ENCODE measurements at regions not wholly inside any gene's neighbourhood (a gene's known extent, or its start where the extent isn't known, plus 50 kb on each side); places are given as distances from the start of the nearest gene placed in this dataset.
A peak's percentile ranks its signal among the peaks of the same experiment; 100 is the strongest.

- no peak for DNase-seq (ENCODE audit: low spot score)
Observed at GRCh38 chr6:145022199-145022796, 713.0 kb downstream of the EPM2A start.

- no peak for DNase-seq (ENCODE audit: low spot score)
Observed at GRCh38 chr6:145023116-145023726, 712.1 kb downstream of the EPM2A start.

GRCh38 chr6:145025488-145025887, 709.8 kb downstream of the EPM2A start:
- no peak for DNase-seq (ENCODE audit: low spot score)

GRCh38 chr6:145026267-145026679, 709.0 kb downstream of the EPM2A start:
- DNase-seq (ENCODE audit: low spot score), result no peak

GRCh38 chr6:145028144-145028818, 707.0 kb downstream of the EPM2A start:
- DNase-seq (ENCODE audit: low spot score), result peak; percentile 42

GRCh38 chr6:145031001-145031400, 704.3 kb downstream of the EPM2A start:
- no peak for DNase-seq (ENCODE audit: low spot score)

GRCh38 chr6:145031962-145032361, 703.4 kb downstream of the EPM2A start:
- DNase-seq (ENCODE audit: low spot score), result no peak

- DNase-seq (ENCODE audit: low spot score), result no peak
Observed at GRCh38 chr6:145032562-145033145, 702.7 kb downstream of the EPM2A start.

- no peak for DNase-seq (ENCODE audit: low spot score)
Observed at GRCh38 chr6:145034664-145035063, 700.7 kb downstream of the EPM2A start.

DNA sequence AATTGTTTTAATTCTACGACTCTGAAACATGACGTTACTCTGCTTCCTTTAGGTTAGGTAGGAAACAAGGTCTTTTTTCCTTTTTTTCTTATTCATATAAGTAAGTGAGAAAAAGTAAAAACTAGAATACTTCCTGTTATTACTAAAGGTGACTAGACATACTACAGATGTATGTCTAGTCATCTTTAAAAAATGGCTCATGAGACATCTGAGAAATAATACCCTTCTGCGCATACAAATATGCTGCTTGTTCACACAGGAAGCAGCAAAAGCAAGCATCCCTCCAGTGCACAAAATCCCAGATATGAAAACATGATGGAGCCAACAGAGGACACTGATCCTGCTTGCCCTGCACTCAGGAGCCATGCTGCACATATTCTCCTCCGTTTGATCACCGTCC, 699.1 kb downstream of the EPM2A start:
- no peak for DNase-seq (ENCODE audit: low spot score)

GRCh38 chr6:145036848-145037567, 698.3 kb downstream of the EPM2A start:
- no peak for DNase-seq (ENCODE audit: low spot score)

DNA sequence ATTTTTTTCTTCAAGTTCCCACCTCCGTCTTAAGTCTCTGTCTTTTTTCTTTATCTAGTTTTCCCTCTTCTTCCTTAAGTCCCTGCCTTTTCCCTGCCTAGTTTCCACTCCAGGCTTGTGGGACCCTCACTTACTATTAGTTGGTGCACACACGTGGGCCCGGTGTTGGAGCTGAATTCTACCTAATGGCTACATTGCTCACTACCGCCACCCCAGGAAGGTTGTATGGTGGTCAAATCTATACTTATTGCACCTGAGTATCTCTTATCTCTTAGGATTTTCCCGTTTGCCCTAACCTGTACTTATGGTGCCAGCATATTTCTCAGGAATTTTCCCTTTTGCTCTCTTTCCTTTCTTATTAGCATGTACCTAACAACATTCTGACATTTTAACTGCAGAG, 692.8 kb downstream of the EPM2A start:
- DNase-seq (ENCODE audit: low spot score), result no peak

- DNase-seq (ENCODE audit: low spot score), result no peak
Observed at GRCh38 chr6:145043926-145044500, 691.3 kb downstream of the EPM2A start.

DNA sequence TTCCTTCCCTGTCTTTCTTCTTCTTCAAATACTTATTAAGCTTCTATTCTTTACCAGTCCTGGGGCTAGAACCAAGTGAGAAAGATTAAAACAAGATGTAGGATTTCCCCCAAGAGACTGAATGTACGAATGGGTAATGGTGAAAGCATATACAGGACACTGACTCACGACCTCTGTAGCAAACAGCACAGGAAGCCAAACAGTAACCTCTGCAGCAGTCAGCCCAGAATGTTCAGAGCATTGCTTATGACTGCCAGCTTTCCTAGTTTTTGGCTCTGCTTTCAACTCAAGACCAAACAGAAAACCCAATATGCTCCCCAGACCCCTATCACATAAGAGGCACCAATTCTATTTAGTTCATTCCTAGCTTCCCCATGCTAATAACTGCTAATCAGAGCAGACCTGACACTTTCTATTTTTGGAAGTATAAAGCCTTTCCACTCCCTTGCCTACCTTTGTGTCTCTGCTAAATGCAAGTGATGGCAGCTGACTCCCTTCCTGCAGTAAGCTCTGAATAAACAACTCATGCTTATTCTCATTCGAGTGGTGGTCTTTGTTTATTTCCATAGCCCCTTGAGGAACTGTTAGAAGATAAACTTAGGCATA, 690.6 kb downstream of the EPM2A start:
- no peak for DNase-seq (ENCODE audit: low spot score)

GRCh38 chr6:145045582-145045981, 689.7 kb downstream of the EPM2A start:
- DNase-seq (ENCODE audit: low spot score), result no peak

DNA sequence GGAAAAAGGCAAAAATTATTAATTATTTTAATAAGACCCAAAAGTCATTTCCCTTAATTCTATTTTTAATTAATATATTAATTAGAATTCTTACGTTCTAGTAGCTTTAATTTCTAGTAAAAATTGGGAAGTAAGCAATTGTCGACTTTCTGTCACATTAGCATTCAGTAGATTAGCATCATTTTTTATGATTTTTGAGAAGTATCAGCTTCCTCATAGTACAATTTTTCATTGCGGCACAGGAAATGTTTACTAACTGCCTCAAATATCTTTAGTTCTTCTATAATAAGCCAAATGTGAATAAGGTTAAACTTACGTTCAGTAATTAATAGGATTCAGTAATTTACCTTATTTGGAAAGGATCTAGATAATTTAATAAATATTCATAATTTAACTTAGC, 687.4 kb downstream of the EPM2A start:
- DNase-seq (ENCODE audit: low spot score), result no peak

GRCh38 chr6:145051661-145052060, 683.7 kb downstream of the EPM2A start:
- DNase-seq (ENCODE audit: low spot score), result no peak

DNA sequence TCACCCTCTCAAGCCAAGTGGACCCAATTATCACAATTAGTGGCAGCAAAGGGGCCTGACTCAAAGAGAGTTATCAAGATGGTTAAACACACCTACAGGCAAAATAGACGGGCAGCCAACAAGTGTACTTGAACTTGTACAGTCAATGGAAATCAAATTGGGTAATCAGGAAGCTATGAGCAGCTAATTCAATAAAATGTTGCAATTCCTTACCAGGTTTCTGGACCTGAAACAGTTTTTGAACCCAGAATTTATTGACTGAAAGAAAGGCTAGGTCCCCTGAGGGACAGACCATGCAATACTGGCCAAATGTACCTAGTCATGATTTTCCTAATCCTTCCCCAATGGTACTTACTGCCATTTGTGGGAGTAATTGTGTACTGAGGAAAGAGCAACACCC, 679.8 kb downstream of the EPM2A start:
- no peak for DNase-seq (ENCODE audit: low spot score)

DNA sequence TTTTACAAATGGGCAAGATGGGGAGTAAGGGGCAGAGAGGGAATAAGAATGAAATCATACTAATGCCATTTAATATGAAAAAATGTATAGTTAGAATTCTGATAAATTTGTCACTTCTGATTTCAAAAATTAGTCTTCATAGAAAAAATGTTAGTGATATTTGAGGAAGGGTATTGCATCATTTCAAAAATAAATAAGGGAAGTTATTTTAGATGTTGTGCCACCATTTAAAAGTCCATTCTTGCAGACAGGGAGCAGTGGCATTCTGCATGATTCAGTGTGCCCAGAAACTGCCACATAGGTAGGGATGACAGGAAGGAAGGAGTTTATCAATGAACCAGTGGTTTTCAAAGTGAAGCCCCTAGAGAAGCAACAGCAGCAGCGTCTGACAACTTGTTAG, 674.6 kb downstream of the EPM2A start:
- DNase-seq (ENCODE audit: low spot score), result no peak

- no peak for DNase-seq (ENCODE audit: low spot score)
Observed at GRCh38 chr6:145063091-145063490, 672.2 kb downstream of the EPM2A start.

- DNase-seq (ENCODE audit: low spot score), result no peak
Observed at GRCh38 chr6:145067430-145067829, 667.9 kb downstream of the EPM2A start.

DNA sequence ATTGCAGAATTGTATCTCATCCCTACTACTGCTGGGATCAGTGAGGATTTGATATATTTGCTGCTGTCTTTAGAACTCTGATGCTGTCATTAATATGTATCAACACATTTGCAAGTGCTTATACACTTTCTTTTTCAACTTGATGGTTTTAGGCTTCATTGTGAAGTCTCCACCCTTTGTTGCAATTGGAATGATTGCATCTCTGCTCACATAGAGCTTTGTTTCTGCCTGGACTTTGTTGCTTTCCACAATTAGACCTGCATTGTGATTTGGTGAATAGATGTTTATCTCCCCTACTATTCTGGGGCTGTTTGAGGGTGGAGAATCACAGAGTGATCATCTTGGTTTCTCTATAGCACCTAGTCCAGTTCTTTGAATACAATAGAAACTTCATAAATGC, 666.7 kb downstream of the EPM2A start:
- no peak for DNase-seq (ENCODE audit: low spot score)
